ENCODE measurements at regions not wholly inside any gene's neighbourhood (a gene's known extent, or its start where the extent isn't known, plus 50 kb on each side); places are given as distances from the start of the nearest gene placed in this dataset.

- DNase-seq (no peak), ATAC-seq (ENCODE audit: low read depth) (no peak)
- Mint-ChIP-seq H3K27ac (no peak overlapping the region), H3K27me3 (peaks cover 21% of the 10 kb centered on the region), H3K4me1 (peaks cover 7% of the 10 kb centered on the region), H3K9me3 (no peaks in the 10 kb centered on the region), H3K4me3 (no peak overlapping the region), H3K36me3 (no peaks in the 10 kb centered on the region)
- POLR2A ChIA-PET, result no interaction called here
Observed at GRCh38 chr3:150147776-150148175, 177.1 kb upstream of the PFN2 start.

- DNase-seq (no peak), ATAC-seq (ENCODE audit: low read depth) (no peak)
- Mint-ChIP-seq H3K27ac (no peak overlapping the region), H3K4me3 (no peak overlapping the region), H3K4me1 (peaks cover 7% of the 10 kb centered on the region), H3K36me3 (no peaks in the 10 kb centered on the region), H3K27me3 (peaks cover 21% of the 10 kb centered on the region), H3K9me3 (no peaks in the 10 kb centered on the region)
- POLR2A ChIA-PET, result no interaction called here
Observed at GRCh38 chr3:150146991-150147761, 176.5 kb upstream of the PFN2 start.

- Mint-ChIP-seq H3K27me3 (peaks cover 11% of the 10 kb centered on the region), H3K4me1 (peaks cover 7% of the 10 kb centered on the region), H3K27ac (no peak overlapping the region), H3K4me3 (no peak overlapping the region), H3K36me3 (no peaks in the 10 kb centered on the region), H3K9me3 (no peaks in the 10 kb centered on the region)
- no peak for DNase-seq
- ATAC-seq (ENCODE audit: low read depth), result no peak
- POLR2A ChIA-PET, result no interaction called here
Observed at GRCh38 chr3:150145659-150146058, 175.0 kb upstream of the PFN2 start.

- H3K27ac Mint-ChIP-seq, result no peak overlapping the region
- H3K4me1 Mint-ChIP-seq, result peaks cover 7% of the 10 kb centered on the region
- H3K36me3 Mint-ChIP-seq, result no peaks in the 10 kb centered on the region
- POLR2A ChIA-PET, result no interaction called here
- peaks cover 11% of the 10 kb centered on the region for H3K27me3 Mint-ChIP-seq
- H3K4me3 Mint-ChIP-seq, result no peak overlapping the region
- DNase-seq, result no peak
- no peaks in the 10 kb centered on the region for H3K9me3 Mint-ChIP-seq
- no peak for ATAC-seq (ENCODE audit: low read depth)
Observed at GRCh38 chr3:150144191-150144708, 173.6 kb upstream of the PFN2 start.

GRCh38 chr3:150142936-150143335 lies 172.2 kb upstream of the PFN2 start:
- H3K27me3 Mint-ChIP-seq, result peaks cover 11% of the 10 kb centered on the region
- DNase-seq, result no peak
- POLR2A ChIA-PET, result no interaction called here

GRCh38 chr3:150141790-150142326 lies 171.2 kb upstream of the PFN2 start:
- POLR2A ChIA-PET, result no interaction called here
- peaks cover 15% of the 10 kb centered on the region for H3K27me3 Mint-ChIP-seq
- ATAC-seq (ENCODE audit: low read depth) (no peak), DNase-seq (no peak)
- H3K4me1 Mint-ChIP-seq, result no peaks in the 10 kb centered on the region
- no peaks in the 10 kb centered on the region for H3K9me3 Mint-ChIP-seq
- no peaks in the 10 kb centered on the region for H3K36me3 Mint-ChIP-seq
- H3K4me3 Mint-ChIP-seq, result no peak overlapping the region
- no peak overlapping the region for H3K27ac Mint-ChIP-seq

More at GRCh38 chr3:150142936-150143335, 172.2 kb upstream of the PFN2 start:
- ATAC-seq (ENCODE audit: low read depth), result no peak
- H3K27ac Mint-ChIP-seq, result no peak overlapping the region
- no peak overlapping the region for H3K4me3 Mint-ChIP-seq
- H3K9me3 Mint-ChIP-seq, result no peaks in the 10 kb centered on the region
- no peaks in the 10 kb centered on the region for H3K36me3 Mint-ChIP-seq
- peaks cover 7% of the 10 kb centered on the region for H3K4me1 Mint-ChIP-seq

GRCh38 chr3:150140614-150141321 lies 170.1 kb upstream of the PFN2 start:
- H3K4me3 Mint-ChIP-seq, result no peak overlapping the region
- no peaks in the 10 kb centered on the region for H3K4me1 Mint-ChIP-seq
- H3K27me3 Mint-ChIP-seq, result peaks cover 16% of the 10 kb centered on the region
- no peak for ATAC-seq (ENCODE audit: low read depth)
- H3K27ac Mint-ChIP-seq, result no peak overlapping the region
- no peaks in the 10 kb centered on the region for H3K9me3 Mint-ChIP-seq
- POLR2A ChIA-PET, result no interaction called here
- H3K36me3 Mint-ChIP-seq, result no peaks in the 10 kb centered on the region
- no peak for DNase-seq

- POLR2A ChIA-PET, result no interaction called here
- ATAC-seq (ENCODE audit: low read depth) (no peak), DNase-seq (no peak)
- Mint-ChIP-seq H3K9me3 (no peaks in the 10 kb centered on the region), H3K27me3 (peaks cover 14% of the 10 kb centered on the region), H3K27ac (no peak overlapping the region), H3K4me1 (no peaks in the 10 kb centered on the region), H3K36me3 (no peaks in the 10 kb centered on the region), H3K4me3 (no peak overlapping the region)
Observed at GRCh38 chr3:150138824-150139223, 168.1 kb upstream of the PFN2 start.

GRCh38 chr3:150136242-150136641 lies 165.5 kb upstream of the PFN2 start:
- Mint-ChIP-seq H3K36me3 (no peaks in the 10 kb centered on the region), H3K27ac (no peak overlapping the region), H3K4me1 (no peaks in the 10 kb centered on the region), H3K4me3 (no peak overlapping the region), H3K9me3 (no peaks in the 10 kb centered on the region), H3K27me3 (peaks cover 8% of the 10 kb centered on the region)
- DNase-seq (no peak), ATAC-seq (ENCODE audit: low read depth) (no peak)
- POLR2A ChIA-PET, result no interaction called here

GRCh38 chr3:150135287-150135721 lies 164.6 kb upstream of the PFN2 start:
- peaks cover 10% of the 10 kb centered on the region for H3K27me3 Mint-ChIP-seq

GRCh38 chr3:150133293-150133692 lies 162.6 kb upstream of the PFN2 start:
- Mint-ChIP-seq H3K4me1 (no peaks in the 10 kb centered on the region), H3K27ac (no peak overlapping the region), H3K4me3 (no peak overlapping the region), H3K9me3 (no peaks in the 10 kb centered on the region), H3K36me3 (no peaks in the 10 kb centered on the region), H3K27me3 (peaks cover 11% of the 10 kb centered on the region)
- DNase-seq (no peak), ATAC-seq (ENCODE audit: low read depth) (no peak)
- POLR2A ChIA-PET, result no interaction called here

More at GRCh38 chr3:150135287-150135721, 164.6 kb upstream of the PFN2 start:
- no peaks in the 10 kb centered on the region for H3K9me3 Mint-ChIP-seq
- no peaks in the 10 kb centered on the region for H3K36me3 Mint-ChIP-seq
- no peak for ATAC-seq (ENCODE audit: low read depth)
- DNase-seq, result no peak
- no peaks in the 10 kb centered on the region for H3K4me1 Mint-ChIP-seq
- POLR2A ChIA-PET, result no interaction called here
- H3K4me3 Mint-ChIP-seq, result no peak overlapping the region
- no peak overlapping the region for H3K27ac Mint-ChIP-seq

GRCh38 chr3:150132101-150132749 lies 161.5 kb upstream of the PFN2 start:
- H3K27ac Mint-ChIP-seq, result no peak overlapping the region
- H3K36me3 Mint-ChIP-seq, result no peaks in the 10 kb centered on the region
- no peaks in the 10 kb centered on the region for H3K4me1 Mint-ChIP-seq
- no peaks in the 10 kb centered on the region for H3K9me3 Mint-ChIP-seq
- ATAC-seq (ENCODE audit: low read depth), result no peak
- no peak overlapping the region for H3K4me3 Mint-ChIP-seq
- DNase-seq, result no peak
- peaks cover 9% of the 10 kb centered on the region for H3K27me3 Mint-ChIP-seq
- POLR2A ChIA-PET, result no interaction called here

GRCh38 chr3:150131663-150132062 lies 161.0 kb upstream of the PFN2 start:
- no peak overlapping the region for H3K27ac Mint-ChIP-seq
- DNase-seq, result no peak
- H3K4me3 Mint-ChIP-seq, result no peak overlapping the region
- H3K27me3 Mint-ChIP-seq, result peaks cover 10% of the 10 kb centered on the region
- POLR2A ChIA-PET, result no interaction called here
- no peaks in the 10 kb centered on the region for H3K36me3 Mint-ChIP-seq
- no peak for ATAC-seq (ENCODE audit: low read depth)
- no peaks in the 10 kb centered on the region for H3K4me1 Mint-ChIP-seq
- H3K9me3 Mint-ChIP-seq, result no peaks in the 10 kb centered on the region

All from activated naive CD8-positive, alpha-beta T cell treated with anti-CD3 and anti-CD28 coated beads, Interleukin-2, amount 10 ng/mL, durations not matched to agents 7 days and 5 days (primary cell).